ENCODE measurements at regions not wholly inside any gene's neighbourhood (a gene's known extent, or its start where the extent isn't known, plus 50 kb on each side); places are given as distances from the start of the nearest gene placed in this dataset.

DNA sequence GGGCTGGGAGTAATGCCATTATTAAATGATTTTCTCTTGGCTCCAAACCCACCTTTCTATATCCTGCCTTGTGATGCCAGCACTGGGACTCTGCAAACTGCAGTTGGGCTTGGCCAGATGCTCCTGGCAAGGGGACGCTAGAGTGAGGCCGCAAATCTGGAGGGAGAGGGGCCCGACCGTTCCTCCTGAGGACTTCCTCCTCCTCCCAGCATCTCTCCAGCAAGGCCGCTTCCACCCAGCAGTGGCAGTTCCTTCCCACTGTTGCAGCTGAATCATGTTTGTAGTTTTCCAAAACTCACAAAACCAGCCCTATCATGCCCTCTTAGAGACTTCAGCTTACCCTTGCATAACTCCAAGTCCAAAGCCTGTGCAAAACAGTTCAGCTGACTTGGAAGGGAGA lies 244.4 kb downstream of the FOXA2 start:
- H3K36me3 ChIP-seq: no peaks in the 10 kb centered on the region
- H3K27ac ChIP-seq: no peak overlapping the region
- H3K27me3 ChIP-seq: peaks cover 11% of the 10 kb centered on the region
- TF ChIP-seq, protein P1, sequence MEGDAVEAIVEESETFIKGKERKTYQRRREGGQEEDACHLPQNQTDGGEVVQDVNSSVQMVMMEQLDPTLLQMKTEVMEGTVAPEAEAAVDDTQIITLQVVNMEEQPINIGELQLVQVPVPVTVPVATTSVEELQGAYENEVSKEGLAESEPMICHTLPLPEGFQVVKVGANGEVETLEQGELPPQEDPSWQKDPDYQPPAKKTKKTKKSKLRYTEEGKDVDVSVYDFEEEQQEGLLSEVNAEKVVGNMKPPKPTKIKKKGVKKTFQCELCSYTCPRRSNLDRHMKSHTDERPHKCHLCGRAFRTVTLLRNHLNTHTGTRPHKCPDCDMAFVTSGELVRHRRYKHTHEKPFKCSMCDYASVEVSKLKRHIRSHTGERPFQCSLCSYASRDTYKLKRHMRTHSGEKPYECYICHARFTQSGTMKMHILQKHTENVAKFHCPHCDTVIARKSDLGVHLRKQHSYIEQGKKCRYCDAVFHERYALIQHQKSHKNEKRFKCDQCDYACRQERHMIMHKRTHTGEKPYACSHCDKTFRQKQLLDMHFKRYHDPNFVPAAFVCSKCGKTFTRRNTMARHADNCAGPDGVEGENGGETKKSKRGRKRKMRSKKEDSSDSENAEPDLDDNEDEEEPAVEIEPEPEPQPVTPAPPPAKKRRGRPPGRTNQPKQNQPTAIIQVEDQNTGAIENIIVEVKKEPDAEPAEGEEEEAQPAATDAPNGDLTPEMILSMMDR (IDR thresholded peaks at IDR 0.05): no peak
- no peak overlapping the region for H3K4me3 ChIP-seq (ENCODE audit: low read depth in 1 of 2, low read length in 1 of 2)
- H3K4me1 ChIP-seq (ENCODE audit: control insufficient read depth in 1 of 2, insufficient read depth in 1 of 2, low read depth in 1 of 2, low read length in 1 of 2): no peaks in the 10 kb centered on the region
- H3K9me3 ChIP-seq: no peaks in the 10 kb centered on the region

DNA sequence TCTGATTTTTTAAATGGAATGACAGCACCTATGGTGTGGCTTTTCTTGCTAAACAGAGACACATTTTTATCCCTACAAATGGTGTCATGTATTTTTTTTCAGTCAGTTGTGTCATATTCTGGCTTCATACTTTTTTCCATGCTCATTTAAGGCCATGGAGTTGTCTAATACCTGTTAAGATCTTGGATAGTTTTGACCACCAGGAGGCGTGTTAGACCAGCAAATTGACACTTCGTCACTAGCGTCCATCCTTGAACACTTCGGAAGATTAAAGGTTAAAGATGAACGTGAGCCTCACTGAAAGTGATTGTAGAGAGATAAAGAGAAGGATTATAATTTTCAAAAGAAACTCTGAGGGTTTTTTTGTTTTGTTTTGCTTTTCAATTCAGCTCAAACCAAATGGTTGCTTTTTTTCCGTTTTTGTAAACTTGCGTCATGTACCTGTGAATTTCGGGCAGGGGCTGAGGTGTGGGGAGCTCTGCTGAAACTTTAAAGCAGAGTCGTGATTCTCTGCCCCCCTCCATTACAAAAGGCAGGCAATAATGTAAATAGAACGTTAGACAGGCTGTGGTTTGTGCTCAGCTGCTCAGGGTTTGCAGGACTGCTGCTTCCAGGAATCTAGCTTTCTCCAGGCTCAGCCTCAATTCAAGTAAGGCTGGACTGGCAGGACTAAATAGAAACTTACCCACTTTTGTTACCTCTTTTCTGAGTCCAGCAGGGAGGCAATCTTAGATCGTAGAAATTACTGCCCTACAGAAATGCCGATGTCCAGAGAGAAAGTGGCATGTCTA lies 245.1 kb downstream of the FOXA2 start:
- TF ChIP-seq, protein P1 (IDR thresholded peaks at IDR 0.05): no peak
- no peaks in the 10 kb centered on the region for H3K4me1 ChIP-seq (ENCODE audit: control insufficient read depth in 1 of 2, insufficient read depth in 1 of 2, low read depth in 1 of 2, low read length in 1 of 2)
- peaks cover 11% of the 10 kb centered on the region for H3K27me3 ChIP-seq
- H3K36me3 ChIP-seq: no peaks in the 10 kb centered on the region
- H3K9me3 ChIP-seq: no peaks in the 10 kb centered on the region
- H3K27ac ChIP-seq: no peak overlapping the region
- no peak overlapping the region for H3K4me3 ChIP-seq (ENCODE audit: low read depth in 1 of 2, low read length in 1 of 2)

DNA sequence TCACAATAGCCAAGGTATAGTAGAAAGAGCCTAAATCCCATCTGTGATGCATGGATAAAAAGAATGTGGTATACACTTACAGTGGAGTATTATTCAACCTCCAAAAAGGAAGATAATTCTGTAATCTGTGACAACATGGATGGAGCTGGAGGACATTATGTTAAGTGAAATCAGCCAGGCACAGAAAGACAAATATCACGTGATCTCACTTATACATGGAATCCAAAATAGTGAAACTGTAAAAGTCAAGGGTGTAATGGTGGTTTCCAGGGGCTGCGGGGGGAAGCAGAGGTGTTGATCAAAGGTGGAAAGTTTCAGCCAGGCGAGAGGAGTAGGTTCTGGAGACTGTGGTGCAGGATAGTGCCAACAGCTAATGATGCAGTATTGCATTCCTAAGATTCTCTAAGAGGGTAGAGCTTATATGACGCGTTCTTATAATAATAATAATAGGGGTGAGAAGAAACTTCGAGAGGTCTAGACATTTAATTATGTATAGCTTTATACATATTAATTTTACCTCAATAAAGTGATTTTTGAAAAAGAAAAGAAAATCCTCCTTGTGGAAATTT lies 246.1 kb downstream of the FOXA2 start:
- no peaks in the 10 kb centered on the region for H3K9me3 ChIP-seq

DNA sequence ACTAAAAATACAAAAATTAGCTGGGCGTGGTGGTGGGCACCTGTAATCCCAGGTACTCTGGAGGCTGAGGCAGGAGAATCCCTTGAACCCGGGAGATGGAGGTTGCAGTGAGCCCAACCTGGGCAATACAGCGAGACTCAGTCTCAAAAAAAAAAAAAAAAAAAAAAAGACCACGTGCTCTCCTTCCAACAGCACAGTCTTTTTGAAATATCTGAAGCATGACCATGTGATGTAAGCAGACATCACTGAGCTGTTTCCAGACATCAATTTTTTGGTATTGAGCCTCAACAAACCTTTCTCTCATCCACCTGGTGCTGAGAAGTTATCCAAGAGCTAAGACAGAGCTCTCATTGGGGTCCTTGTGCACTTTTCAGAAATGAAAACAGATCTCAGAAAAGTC lies 249.2 kb downstream of the FOXA2 start:
- H3K27me3 ChIP-seq: peaks cover 41% of the 10 kb centered on the region
- no peaks in the 10 kb centered on the region for H3K4me1 ChIP-seq (ENCODE audit: control insufficient read depth in 1 of 2, insufficient read depth in 1 of 2, low read depth in 1 of 2, low read length in 1 of 2)
- no peaks in the 10 kb centered on the region for H3K9me3 ChIP-seq
- TF ChIP-seq, protein P1 (IDR thresholded peaks at IDR 0.05): no peak
- no peaks in the 10 kb centered on the region for H3K36me3 ChIP-seq
- H3K27ac ChIP-seq: no peak overlapping the region
- no peak overlapping the region for H3K4me3 ChIP-seq (ENCODE audit: low read depth in 1 of 2, low read length in 1 of 2)

More for the DNA sequence above, 246.1 kb downstream of the FOXA2 start:
- Histone ChIP-seq H3K27ac (no peak overlapping the region), H3K4me3 (ENCODE audit: low read depth in 1 of 2, low read length in 1 of 2) (no peak overlapping the region), H3K27me3 (peaks cover 20% of the 10 kb centered on the region), H3K36me3 (no peaks in the 10 kb centered on the region), H3K4me1 (ENCODE audit: control insufficient read depth in 1 of 2, insufficient read depth in 1 of 2, low read depth in 1 of 2, low read length in 1 of 2) (no peaks in the 10 kb centered on the region)
- TF ChIP-seq, protein P1 (IDR thresholded peaks at IDR 0.05): no peak

DNA sequence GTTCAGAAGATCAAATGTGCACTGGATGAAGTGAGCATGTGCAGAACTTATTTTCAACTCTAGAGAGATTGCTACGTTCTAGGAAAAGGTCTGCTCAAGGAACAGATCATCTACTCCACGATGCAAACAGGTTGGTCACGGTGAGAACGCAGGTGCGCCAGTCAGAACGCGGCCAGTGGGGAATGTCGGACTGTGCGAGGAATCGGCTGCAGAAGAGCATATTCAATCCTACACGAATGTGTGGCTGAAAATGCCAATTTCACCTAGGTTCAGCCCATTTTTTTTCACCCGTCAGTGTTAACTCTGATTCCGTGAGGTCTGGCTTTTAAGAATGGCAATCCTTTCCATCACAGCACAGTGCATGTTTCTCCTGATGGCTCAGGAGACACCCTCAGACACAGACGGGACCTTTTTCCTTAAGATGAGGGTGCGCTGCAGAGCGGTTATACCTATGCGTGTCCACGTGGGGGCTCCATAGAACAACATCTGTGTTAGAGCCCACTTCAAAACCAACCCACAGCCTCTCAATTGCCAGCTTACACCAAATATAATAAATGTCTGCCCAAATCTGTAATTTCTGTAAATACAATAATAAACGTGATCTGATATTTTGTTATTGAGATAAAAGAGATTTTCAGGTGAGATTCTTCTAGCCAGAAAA lies 250.4 kb downstream of the FOXA2 start:
- Histone ChIP-seq H3K36me3 (no peaks in the 10 kb centered on the region), H3K9me3 (no peaks in the 10 kb centered on the region), H3K27ac (no peak overlapping the region), H3K4me3 (ENCODE audit: low read depth in 1 of 2, low read length in 1 of 2) (no peak overlapping the region), H3K4me1 (ENCODE audit: control insufficient read depth in 1 of 2, insufficient read depth in 1 of 2, low read depth in 1 of 2, low read length in 1 of 2) (no peaks in the 10 kb centered on the region), H3K27me3 (peaks cover 33% of the 10 kb centered on the region)
- TF ChIP-seq, protein P1 (IDR thresholded peaks at IDR 0.05): no peak

Measured in neutrophil (primary cell).